A673 (cell line): ENCODE measurements at regions not wholly inside any gene's neighbourhood (a gene's known extent, or its start where the extent isn't known, plus 50 kb on each side); places are given as distances from the start of the nearest gene placed in this dataset.

Source experiments
- BruUV-seq: library from RNA; stranded (reverse); fragments of 400-500 nt; replicated peaks from 2 replicates; lab custom pipeline; 2021; lab: Mats Ljungman, UMichigan
- CTCF ChIA-PET: fragments of 300-600 bp; sonication (Branson Sonifier 250); formaldehyde crosslinking; loops from one replicate; lab custom pipeline; 2022; ENCODE audit warnings: antibody characterized with exemption; lab: Charles Lee
- POLR2A ChIA-PET: fragments of 300-600 bp; sonication (Branson Sonifier 250); formaldehyde crosslinking; loops from one replicate; lab custom pipeline; 2022; ENCODE audit warnings: antibody characterized with exemption; ENCODE audit not compliant: low non-redundant PET; lab: Charles Lee
- DNase-seq: peaks from one replicate; pipeline ENCODE4 v3.0.0-alpha.2; 2015; ENCODE audit warnings: low spot score
- H3K27ac ChIP-seq: fragments of 200-600 bp; sonication (generic); 2 replicates; pipeline ENCODE4 v1.5.1; 2016; ENCODE audit warnings: mixed run types, low read depth, mild to moderate bottlenecking, mixed read lengths, antibody characterized with exemption, low read length; ENCODE audit not compliant: poor library complexity, severe bottlenecking
- H3K27me3 ChIP-seq: fragments of 200-600 bp; sonication (generic); replicated peaks from 2 replicates; pipeline ENCODE4 v1.6.1; 2017; ENCODE audit warnings: mixed run types, low read depth, mild to moderate bottlenecking, mixed read lengths, antibody characterized with exemption, low read length; ENCODE audit not compliant: insufficient read depth, poor library complexity
- H3K36me3 ChIP-seq: fragments of 200-600 bp; sonication (generic); 2 replicates; pipeline ENCODE4 v1.6.1; 2016; ENCODE audit warnings: mixed run types, mild to moderate bottlenecking, mixed read lengths, antibody characterized with exemption, low read length; ENCODE audit not compliant: insufficient read depth, poor library complexity, severe bottlenecking
- H3K4me1 ChIP-seq: fragments of 200-600 bp; sonication (generic); 2 replicates; pipeline ENCODE4 v1.6.1; 2017; ENCODE audit warnings: mixed run types, mild to moderate bottlenecking, mixed read lengths, antibody characterized with exemption, low read length; ENCODE audit not compliant: insufficient read depth, poor library complexity, severe bottlenecking
- H3K4me3 ChIP-seq: fragments of 200-600 bp; sonication (generic); 2 replicates; pipeline ENCODE4 v1.5.1; 2016; ENCODE audit warnings: low read depth, mixed run types, mild to moderate bottlenecking, mixed read lengths, low read length; ENCODE audit not compliant: poor library complexity, severe bottlenecking
- H3K9me3 ChIP-seq: fragments of 200-600 bp; sonication (generic); 2 replicates; pipeline ENCODE4 v1.6.1; 2016; ENCODE audit warnings: mixed run types, low read depth, mild to moderate bottlenecking, mixed read lengths, antibody characterized with exemption, low read length; ENCODE audit not compliant: poor library complexity, severe bottlenecking
- EZH2 ChIP-seq: fragments of 200-600 bp; sonication (generic); IDR thresholded peaks from 2 replicates; pipeline ENCODE4 v1.6.1; 2017; ENCODE audit warnings: borderline replicate concordance, low read depth, mild to moderate bottlenecking, mixed read lengths, antibody characterized with exemption, low read length; ENCODE audit not compliant: poor library complexity, severe bottlenecking
- intact Hi-C: fragments of 100-400 bp; cut with micrococcal nuclease; formaldehyde crosslinking; loops from one replicate; pipeline ENCODE4 v1.10.0; 2022; ENCODE audit not compliant: unreplicated experiment
- TF ChIP-seq, protein P1 (sequence below): fragments of 300-800, 200-600 bp; sonication (generic); conservative IDR thresholded peaks from 2 replicates; pipeline ENCODE4 v1.5.1; 2017; ENCODE audit warnings: low read depth, mild to moderate bottlenecking, antibody characterized with exemption, low read length, moderate library complexity, mixed read lengths

GRCh38 chr2:225328192-225328591 is 71.3 kb upstream of the NYAP2 start:
- H3K36me3 ChIP-seq = no peaks in the 10 kb centered on the region
- intact Hi-C loops = no loop called here
- no peaks in the 10 kb centered on the region for H3K27me3 ChIP-seq
- H3K9me3 ChIP-seq = no peaks in the 10 kb centered on the region
- ChIA-PET POLR2A (no interaction called here), CTCF (no interaction called here)
- no peak overlapping the region for H3K27ac ChIP-seq
- TF ChIP-seq EZH2 = no peak
- TF ChIP-seq, protein P1, sequence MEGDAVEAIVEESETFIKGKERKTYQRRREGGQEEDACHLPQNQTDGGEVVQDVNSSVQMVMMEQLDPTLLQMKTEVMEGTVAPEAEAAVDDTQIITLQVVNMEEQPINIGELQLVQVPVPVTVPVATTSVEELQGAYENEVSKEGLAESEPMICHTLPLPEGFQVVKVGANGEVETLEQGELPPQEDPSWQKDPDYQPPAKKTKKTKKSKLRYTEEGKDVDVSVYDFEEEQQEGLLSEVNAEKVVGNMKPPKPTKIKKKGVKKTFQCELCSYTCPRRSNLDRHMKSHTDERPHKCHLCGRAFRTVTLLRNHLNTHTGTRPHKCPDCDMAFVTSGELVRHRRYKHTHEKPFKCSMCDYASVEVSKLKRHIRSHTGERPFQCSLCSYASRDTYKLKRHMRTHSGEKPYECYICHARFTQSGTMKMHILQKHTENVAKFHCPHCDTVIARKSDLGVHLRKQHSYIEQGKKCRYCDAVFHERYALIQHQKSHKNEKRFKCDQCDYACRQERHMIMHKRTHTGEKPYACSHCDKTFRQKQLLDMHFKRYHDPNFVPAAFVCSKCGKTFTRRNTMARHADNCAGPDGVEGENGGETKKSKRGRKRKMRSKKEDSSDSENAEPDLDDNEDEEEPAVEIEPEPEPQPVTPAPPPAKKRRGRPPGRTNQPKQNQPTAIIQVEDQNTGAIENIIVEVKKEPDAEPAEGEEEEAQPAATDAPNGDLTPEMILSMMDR = no peak
- no peaks in the 10 kb centered on the region for H3K4me1 ChIP-seq
- H3K4me3 ChIP-seq = no peak overlapping the region
- BruUV-seq = no TSS peak
- DNase-seq = no peak

DNA sequence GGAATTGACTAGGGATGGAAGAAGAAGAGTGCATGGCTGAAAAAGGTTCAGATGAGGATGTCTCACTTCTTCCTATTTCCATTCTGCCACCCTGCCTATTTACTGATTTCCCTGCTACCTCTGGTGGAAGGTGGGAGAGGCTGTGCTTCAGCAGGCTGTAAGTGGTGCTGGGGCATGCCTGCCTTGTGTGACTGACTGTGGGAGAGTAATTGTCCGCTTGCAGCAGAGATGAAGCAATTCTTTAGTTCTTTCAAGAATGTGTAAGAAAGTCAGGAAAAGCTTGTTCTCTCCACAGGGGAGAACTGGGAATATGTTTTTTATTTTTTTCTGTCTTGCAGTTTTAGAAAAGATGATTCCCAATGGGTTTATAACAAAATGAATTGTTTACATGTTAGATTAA is 72.5 kb upstream of the NYAP2 start:
- TF ChIP-seq EZH2 = no peak
- TF ChIP-seq, protein P1 = no peak
- no peaks in the 10 kb centered on the region for H3K36me3 ChIP-seq
- POLR2A ChIA-PET = no interaction called here
- intact Hi-C loops = no loop called here
- H3K9me3 ChIP-seq = no peaks in the 10 kb centered on the region
- DNase-seq = no peak
- no peaks in the 10 kb centered on the region for H3K27me3 ChIP-seq
- BruUV-seq = no TSS peak
- H3K4me3 ChIP-seq = no peak overlapping the region
- CTCF ChIA-PET = no interaction called here
- no peaks in the 10 kb centered on the region for H3K4me1 ChIP-seq
- H3K27ac ChIP-seq = no peak overlapping the region

- no peak for DNase-seq
- Histone ChIP-seq H3K27ac (no peak overlapping the region), H3K27me3 (no peaks in the 10 kb centered on the region), H3K4me1 (no peaks in the 10 kb centered on the region), H3K36me3 (no peaks in the 10 kb centered on the region), H3K4me3 (no peak overlapping the region), H3K9me3 (no peaks in the 10 kb centered on the region)
- TF ChIP-seq, protein P1 = no peak
- ChIA-PET POLR2A (no interaction called here), CTCF (no interaction called here)
- intact Hi-C loops = no loop called here
- no TSS peak for BruUV-seq
Measured at GRCh38 chr2:225319872-225320271, 79.6 kb upstream of the NYAP2 start.
